GM12878 (cell line): ENCODE measurements at regions not wholly inside any gene's neighbourhood (a gene's known extent, or its start where the extent isn't known, plus 50 kb on each side); places are given as distances from the start of the nearest gene placed in this dataset.

Experiments used
- ELK1 ChIP-seq: IDR thresholded peaks from 2 replicates; pipeline ENCODE4 v1.6.1; 2012; ENCODE audit warnings: low read depth, low read length, improper control_type of control experiment
- KAT2A ChIP-seq: conservative IDR thresholded peaks from 2 replicates; pipeline ENCODE4 v1.6.1; 2011; ENCODE audit warnings: low read depth, low read length; ENCODE audit not compliant: control insufficient read depth
- LARP7 ChIP-seq: fragments of 450-650 bp; IDR thresholded peaks from 2 replicates; pipeline ENCODE4 v1.6.1; 2017; ENCODE audit warnings: mild to moderate bottlenecking
- PAX5 ChIP-seq: IDR thresholded peaks from 2 replicates; pipeline ENCODE4 v1.6.1; 2011; ENCODE audit warnings: low read depth, low read length, borderline replicate concordance
- RAD21 ChIP-seq: IDR thresholded peaks from 2 replicates; pipeline ENCODE4 v1.6.1; 2011; ENCODE audit warnings: mild to moderate bottlenecking, low read depth, low read length, moderate library complexity; ENCODE audit not compliant: insufficient read depth
- ZBED1 ChIP-seq: IDR thresholded peaks from 2 replicates; pipeline ENCODE4 v1.6.1; 2016; ENCODE audit warnings: borderline replicate concordance
- TF ChIP-seq, protein P1 (sequence below): fragments of 450-650 bp; formaldehyde crosslinking; IDR thresholded peaks from 2 replicates; pipeline ENCODE4 v1.5.0; 2022; ENCODE audit warnings: mild to moderate bottlenecking, missing genetic modification characterization
- TF ChIP-seq, protein P2 (sequence below): IDR thresholded peaks from 2 replicates; pipeline ENCODE4 v1.6.1; 2012; ENCODE audit warnings: improper control_type of control experiment, low read depth, low read length; ENCODE audit not compliant: insufficient replicate concordance

DNA sequence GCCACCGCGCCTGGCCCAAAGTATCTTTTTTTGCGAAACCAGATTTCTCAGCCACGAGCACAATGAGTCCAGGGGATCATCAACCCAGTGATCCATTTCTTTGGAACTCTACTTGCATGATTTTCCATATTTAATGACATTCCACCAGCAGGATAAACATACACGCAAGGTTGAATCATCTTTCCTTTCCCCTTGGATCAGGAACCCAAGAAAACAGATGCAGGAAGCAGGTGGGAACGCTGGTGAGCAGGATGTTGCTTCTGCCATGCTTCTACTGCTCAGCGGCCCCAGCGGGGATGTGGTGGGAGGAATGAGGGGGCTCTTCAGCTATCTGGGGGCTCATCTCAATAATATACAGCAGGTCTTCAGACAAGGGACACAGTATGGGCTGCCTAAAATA is 118.2 kb downstream of the SEC61B start (continued):
- TF ChIP-seq, protein P1, sequence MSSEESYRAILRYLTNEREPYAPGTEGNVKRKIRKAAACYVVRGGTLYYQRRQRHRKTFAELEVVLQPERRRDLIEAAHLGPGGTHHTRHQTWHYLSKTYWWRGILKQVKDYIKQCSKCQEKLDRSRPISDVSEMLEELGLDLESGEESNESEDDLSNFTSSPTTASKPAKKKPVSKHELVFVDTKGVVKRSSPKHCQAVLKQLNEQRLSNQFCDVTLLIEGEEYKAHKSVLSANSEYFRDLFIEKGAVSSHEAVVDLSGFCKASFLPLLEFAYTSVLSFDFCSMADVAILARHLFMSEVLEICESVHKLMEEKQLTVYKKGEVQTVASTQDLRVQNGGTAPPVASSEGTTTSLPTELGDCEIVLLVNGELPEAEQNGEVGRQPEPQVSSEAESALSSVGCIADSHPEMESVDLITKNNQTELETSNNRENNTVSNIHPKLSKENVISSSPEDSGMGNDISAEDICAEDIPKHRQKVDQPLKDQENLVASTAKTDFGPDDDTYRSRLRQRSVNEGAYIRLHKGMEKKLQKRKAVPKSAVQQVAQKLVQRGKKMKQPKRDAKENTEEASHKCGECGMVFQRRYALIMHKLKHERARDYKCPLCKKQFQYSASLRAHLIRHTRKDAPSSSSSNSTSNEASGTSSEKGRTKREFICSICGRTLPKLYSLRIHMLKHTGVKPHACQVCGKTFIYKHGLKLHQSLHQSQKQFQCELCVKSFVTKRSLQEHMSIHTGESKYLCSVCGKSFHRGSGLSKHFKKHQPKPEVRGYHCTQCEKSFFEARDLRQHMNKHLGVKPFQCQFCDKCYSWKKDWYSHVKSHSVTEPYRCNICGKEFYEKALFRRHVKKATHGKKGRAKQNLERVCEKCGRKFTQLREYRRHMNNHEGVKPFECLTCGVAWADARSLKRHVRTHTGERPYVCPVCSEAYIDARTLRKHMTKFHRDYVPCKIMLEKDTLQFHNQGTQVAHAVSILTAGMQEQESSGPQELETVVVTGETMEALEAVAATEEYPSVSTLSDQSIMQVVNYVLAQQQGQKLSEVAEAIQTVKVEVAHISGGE: no peak
- TF ChIP-seq PAX5: no peak
- no peak for TF ChIP-seq LARP7
- TF ChIP-seq ZBED1: no peak
- TF ChIP-seq, protein P2, sequence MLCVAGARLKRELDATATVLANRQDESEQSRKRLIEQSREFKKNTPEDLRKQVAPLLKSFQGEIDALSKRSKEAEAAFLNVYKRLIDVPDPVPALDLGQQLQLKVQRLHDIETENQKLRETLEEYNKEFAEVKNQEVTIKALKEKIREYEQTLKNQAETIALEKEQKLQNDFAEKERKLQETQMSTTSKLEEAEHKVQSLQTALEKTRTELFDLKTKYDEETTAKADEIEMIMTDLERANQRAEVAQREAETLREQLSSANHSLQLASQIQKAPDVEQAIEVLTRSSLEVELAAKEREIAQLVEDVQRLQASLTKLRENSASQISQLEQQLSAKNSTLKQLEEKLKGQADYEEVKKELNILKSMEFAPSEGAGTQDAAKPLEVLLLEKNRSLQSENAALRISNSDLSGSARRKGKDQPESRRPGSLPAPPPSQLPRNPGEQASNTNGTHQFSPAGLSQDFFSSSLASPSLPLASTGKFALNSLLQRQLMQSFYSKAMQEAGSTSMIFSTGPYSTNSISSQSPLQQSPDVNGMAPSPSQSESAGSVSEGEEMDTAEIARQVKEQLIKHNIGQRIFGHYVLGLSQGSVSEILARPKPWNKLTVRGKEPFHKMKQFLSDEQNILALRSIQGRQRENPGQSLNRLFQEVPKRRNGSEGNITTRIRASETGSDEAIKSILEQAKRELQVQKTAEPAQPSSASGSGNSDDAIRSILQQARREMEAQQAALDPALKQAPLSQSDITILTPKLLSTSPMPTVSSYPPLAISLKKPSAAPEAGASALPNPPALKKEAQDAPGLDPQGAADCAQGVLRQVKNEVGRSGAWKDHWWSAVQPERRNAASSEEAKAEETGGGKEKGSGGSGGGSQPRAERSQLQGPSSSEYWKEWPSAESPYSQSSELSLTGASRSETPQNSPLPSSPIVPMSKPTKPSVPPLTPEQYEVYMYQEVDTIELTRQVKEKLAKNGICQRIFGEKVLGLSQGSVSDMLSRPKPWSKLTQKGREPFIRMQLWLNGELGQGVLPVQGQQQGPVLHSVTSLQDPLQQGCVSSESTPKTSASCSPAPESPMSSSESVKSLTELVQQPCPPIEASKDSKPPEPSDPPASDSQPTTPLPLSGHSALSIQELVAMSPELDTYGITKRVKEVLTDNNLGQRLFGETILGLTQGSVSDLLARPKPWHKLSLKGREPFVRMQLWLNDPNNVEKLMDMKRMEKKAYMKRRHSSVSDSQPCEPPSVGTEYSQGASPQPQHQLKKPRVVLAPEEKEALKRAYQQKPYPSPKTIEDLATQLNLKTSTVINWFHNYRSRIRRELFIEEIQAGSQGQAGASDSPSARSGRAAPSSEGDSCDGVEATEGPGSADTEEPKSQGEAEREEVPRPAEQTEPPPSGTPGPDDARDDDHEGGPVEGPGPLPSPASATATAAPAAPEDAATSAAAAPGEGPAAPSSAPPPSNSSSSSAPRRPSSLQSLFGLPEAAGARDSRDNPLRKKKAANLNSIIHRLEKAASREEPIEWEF: no peak
- TF ChIP-seq ELK1: no peak
- TF ChIP-seq KAT2A: no peak
- TF ChIP-seq RAD21: no peak
- TF ChIP-seq, all 136 proteins: peak for 0
